H1 (cell line): ENCODE measurements at regions not wholly inside any gene's neighbourhood (a gene's known extent, or its start where the extent isn't known, plus 50 kb on each side); places are given as distances from the start of the nearest gene placed in this dataset.

Source experiments
- ASH2L ChIP-seq: fragments of 200-600, 300-600 bp; sonication (generic); IDR thresholded peaks from one replicate; pipeline ENCODE4 v1.7.1; 2017; ENCODE audit warnings: low read length
- CHD7 ChIP-seq: fragments of 300-600 bp; sonication (generic); IDR thresholded peaks from 2 replicates; pipeline ENCODE4 v1.7.1; 2012; ENCODE audit warnings: low read length, moderate library complexity, mild to moderate bottlenecking, inconsistent platforms; ENCODE audit not compliant: insufficient replicate concordance
- CREB1 ChIP-seq: IDR thresholded peaks from 2 replicates; pipeline ENCODE4 v1.6.1; 2012; ENCODE audit warnings: inconsistent platforms
- JUND ChIP-seq: IDR thresholded peaks from 2 replicates; pipeline ENCODE4 v1.6.1; 2011; ENCODE audit warnings: mild to moderate bottlenecking, improper control_type of control experiment, low read length
- KDM1A ChIP-seq: fragments of 200-600, 300-600 bp; sonication (generic); IDR thresholded peaks from 2 replicates; pipeline ENCODE4 v1.7.1; 2016; ENCODE audit warnings: mild to moderate bottlenecking, low read length, borderline replicate concordance
- SIN3A ChIP-seq, 2 experiments: IDR thresholded peaks in 1 of 2; conservative IDR thresholded peaks in 1 of 2; 2 replicates each; pipeline ENCODE4 v1.6.1; 2011 to 2012; ENCODE audit warnings: low read length in 2 of 2, improper control_type of control experiment in 1 of 2, low read depth in 1 of 2, mild to moderate bottlenecking in 1 of 2
- SIX5 ChIP-seq: IDR thresholded peaks from 2 replicates; pipeline ENCODE4 v1.6.1; 2011; ENCODE audit warnings: mild to moderate bottlenecking, low read depth, low read length
- SUZ12 ChIP-seq: fragments of 200-600 bp; sonication (generic); IDR thresholded peaks from 2 replicates; pipeline ENCODE4 v1.6.1; 2012; ENCODE audit warnings: mild to moderate bottlenecking, inconsistent platforms, low read length, moderate library complexity, mixed read lengths
- TAF1 ChIP-seq: IDR thresholded peaks from 2 replicates; pipeline ENCODE4 v1.6.1; 2011; ENCODE audit warnings: mild to moderate bottlenecking, low read depth, low read length
- TCF12 ChIP-seq: IDR thresholded peaks from 2 replicates; pipeline ENCODE4 v1.6.1; 2011; ENCODE audit warnings: low read depth, mild to moderate bottlenecking, low read length
- TEAD4 ChIP-seq: IDR thresholded peaks from 2 replicates; pipeline ENCODE4 v1.6.1; 2012; ENCODE audit warnings: low read depth, low read length, inconsistent platforms, mixed read lengths

- no peak for TF ChIP-seq CHD7
- TF ChIP-seq TCF12, result no peak
- TF ChIP-seq SIX5, result no peak
- TF ChIP-seq ASH2L, result no peak
- TF ChIP-seq SUZ12, result no peak
- no peak for TF ChIP-seq JUND
- no peak for TF ChIP-seq TAF1
- TF ChIP-seq CREB1, result no peak
- no peak for TF ChIP-seq KDM1A
- no peak for TF ChIP-seq SIN3A (conservative IDR thresholded peaks at IDR 0.05 in 1 of 2, IDR thresholded peaks at IDR 0.05 in 1 of 2; ENCODE audit: low read depth in 1 of 2, low read length in 2 of 2)
- no peak for TF ChIP-seq TEAD4
Measured at GRCh38 chr2:48039209-48039990, 133.1 kb upstream of the FBXO11 start (continued).
